GM12873 (cell line): ENCODE measurements at regions not wholly inside any gene's neighbourhood (a gene's known extent, or its start where the extent isn't known, plus 50 kb on each side); places are given as distances from the start of the nearest gene placed in this dataset.

ENCODE experiments used
- TF ChIP-seq, protein P1 (sequence below): IDR thresholded peaks from 2 replicates; pipeline ENCODE4 v1.5.1; 2012; ENCODE audit warnings: low read depth, mild to moderate bottlenecking, moderate library complexity, low read length, control low read depth; ENCODE audit not compliant: insufficient read depth; ENCODE audit errors: missing control alignments

DNA sequence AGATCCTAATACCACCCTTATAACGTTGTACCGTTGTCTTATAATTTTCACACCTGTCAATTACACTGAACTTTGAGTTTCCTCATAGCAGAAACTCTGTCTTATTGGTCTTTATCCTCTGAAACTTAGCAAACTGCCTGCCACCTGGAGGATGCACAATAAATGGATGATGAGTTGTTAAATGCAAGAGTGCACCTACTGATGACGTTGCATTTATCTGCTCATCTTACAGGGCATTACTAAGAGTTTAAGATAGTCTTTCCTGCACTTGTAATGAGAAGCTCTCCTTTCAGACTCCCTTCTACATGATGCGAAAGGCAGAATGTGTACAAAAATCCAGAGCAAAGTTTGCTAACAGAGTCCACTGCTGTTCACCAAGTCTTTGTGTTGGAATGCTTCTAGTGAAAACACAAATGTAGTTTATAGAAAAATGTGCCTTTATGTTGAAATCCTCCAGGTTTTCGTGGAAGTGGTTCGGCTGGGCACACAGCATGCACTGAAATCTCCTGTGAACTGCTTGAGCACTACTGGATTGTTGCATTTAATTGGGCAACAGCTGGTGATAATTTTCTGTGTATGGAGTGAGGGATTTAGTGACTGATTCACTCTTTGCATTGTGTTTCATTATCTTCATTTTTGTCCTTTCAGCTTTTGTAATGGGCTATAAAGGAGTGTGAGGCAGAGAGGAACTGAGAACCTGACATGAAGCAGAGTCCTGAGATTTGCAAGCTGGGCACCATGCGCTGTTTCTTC lies 665.8 kb upstream of the ID2 start:
- TF ChIP-seq, protein P1, sequence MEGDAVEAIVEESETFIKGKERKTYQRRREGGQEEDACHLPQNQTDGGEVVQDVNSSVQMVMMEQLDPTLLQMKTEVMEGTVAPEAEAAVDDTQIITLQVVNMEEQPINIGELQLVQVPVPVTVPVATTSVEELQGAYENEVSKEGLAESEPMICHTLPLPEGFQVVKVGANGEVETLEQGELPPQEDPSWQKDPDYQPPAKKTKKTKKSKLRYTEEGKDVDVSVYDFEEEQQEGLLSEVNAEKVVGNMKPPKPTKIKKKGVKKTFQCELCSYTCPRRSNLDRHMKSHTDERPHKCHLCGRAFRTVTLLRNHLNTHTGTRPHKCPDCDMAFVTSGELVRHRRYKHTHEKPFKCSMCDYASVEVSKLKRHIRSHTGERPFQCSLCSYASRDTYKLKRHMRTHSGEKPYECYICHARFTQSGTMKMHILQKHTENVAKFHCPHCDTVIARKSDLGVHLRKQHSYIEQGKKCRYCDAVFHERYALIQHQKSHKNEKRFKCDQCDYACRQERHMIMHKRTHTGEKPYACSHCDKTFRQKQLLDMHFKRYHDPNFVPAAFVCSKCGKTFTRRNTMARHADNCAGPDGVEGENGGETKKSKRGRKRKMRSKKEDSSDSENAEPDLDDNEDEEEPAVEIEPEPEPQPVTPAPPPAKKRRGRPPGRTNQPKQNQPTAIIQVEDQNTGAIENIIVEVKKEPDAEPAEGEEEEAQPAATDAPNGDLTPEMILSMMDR, result no peak

GRCh38 chr2:8016688-8017087 lies 665.2 kb upstream of the ID2 start:
- TF ChIP-seq, protein P1, result no peak

- TF ChIP-seq, protein P1, result no peak
Observed at GRCh38 chr2:8018956-8019355, 662.9 kb upstream of the ID2 start.

DNA sequence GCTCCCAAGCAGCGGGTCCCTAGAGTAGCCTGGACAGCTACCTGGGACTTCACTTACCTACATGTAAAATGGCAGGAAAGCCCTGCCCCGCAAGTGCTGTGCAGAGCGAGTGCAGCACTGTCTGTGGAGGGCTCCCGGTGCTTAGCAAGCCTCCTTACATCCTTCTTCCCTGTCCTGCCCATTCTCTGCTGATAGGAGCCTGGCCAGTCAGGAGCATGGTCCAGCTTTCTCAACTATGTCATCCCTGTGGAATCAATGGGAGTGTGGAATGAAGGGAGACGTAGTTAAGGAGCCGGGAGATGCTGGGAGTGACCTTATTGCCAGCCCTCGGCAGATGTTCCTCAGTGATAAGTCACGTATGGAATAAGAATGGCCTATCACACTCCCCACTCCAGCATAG lies 661.9 kb upstream of the ID2 start:
- TF ChIP-seq, protein P1, result no peak

GRCh38 chr2:8021921-8022320 lies 659.9 kb upstream of the ID2 start:
- TF ChIP-seq, protein P1, result no peak

DNA sequence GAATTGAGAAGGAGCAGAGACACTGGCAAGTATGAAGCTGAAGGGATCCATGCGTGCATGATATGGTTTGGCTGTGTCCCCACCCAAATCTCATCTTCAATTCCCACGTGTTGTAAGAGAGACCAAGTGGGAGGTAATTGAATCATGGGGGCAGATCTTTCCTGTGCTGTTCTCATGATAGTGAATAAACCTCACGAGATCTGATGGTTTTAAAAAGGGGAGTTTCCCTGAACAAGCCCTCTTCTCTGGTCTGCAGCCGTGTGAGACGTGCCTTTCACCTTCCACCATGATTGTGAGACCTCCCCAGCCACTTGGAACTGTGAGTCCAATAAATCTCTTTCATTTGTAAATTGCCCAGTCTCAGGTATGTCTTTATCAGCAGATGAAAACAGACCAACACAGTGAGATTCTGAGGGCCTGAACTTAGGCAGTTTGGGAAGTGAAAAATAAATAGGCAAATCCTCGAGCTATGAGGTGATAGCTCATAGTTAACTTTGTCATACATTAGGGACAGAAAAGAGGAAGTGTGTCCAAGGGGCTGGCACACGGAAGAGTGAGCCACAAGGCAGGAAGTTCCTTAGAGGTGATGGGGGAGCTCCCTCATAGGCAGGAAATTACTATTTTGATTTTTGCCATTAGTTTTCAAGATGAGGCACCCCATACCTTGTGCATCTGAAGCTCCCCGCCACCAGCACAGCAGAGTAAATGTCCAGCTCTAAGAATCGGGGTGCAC lies 658.8 kb upstream of the ID2 start:
- TF ChIP-seq, protein P1, result no peak

- TF ChIP-seq, protein P1, result no peak
Observed at GRCh38 chr2:8024506-8024905, 657.4 kb upstream of the ID2 start.
